HG02884 (cell line): ENCODE measurements at regions not wholly inside any gene's neighbourhood (a gene's known extent, or its start where the extent isn't known, plus 50 kb on each side); places are given as distances from the start of the nearest gene placed in this dataset.

Experiments used
- ATAC-seq: cut with Tn5 transposase; IDR thresholded peaks from one replicate; pipeline ENCODE4 v1.9.1; 2021; ENCODE audit warnings: mild to moderate bottlenecking, moderate library complexity; ENCODE audit not compliant: unreplicated experiment

GRCh38 chr5:30103452-30104202, 1089.9 kb upstream of the CDH6 start:
- ATAC-seq, result no peak

- ATAC-seq, result no peak
Observed at GRCh38 chr5:30103052-30103451, 1090.4 kb upstream of the CDH6 start.

DNA sequence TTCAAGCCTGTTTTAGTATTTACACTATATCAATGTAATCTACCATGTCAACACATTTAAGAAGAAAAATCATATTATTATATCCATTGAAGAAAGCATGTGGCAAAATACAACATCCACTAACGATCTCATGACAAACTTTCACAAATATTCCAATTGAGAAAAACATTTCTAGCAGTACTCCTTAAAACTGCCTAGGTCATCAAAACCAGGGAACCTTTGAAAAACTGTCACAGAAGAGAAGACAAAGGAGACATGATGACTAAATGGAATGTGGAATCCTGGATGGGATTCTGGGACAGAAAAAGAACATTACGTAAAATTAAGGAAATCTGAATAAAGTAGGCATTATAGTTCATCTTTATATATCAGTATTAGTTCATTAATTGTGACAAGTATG, 1091.3 kb upstream of the CDH6 start:
- ATAC-seq, result no peak

DNA sequence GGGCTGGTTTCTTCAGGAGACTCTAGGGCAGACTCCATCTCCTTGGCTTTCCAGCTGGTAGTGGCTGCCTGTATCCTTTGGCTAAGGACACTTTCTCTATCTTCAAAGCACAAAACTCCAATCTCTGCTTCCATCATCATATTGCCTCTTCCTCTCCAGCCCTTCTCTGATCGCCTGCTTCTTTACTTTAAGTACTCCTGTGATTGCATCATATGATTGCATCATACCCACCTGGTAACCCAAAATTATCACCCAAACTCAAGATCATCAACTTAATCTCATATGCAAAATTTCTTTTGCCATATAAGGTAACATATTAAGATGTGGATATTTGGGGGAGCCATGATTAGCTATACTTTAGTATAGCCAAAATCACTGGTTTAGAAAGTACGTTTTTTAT, 1092.6 kb upstream of the CDH6 start:
- no peak for ATAC-seq

- ATAC-seq, result no peak
Observed at GRCh38 chr5:30100148-30100713, 1093.3 kb upstream of the CDH6 start.

DNA sequence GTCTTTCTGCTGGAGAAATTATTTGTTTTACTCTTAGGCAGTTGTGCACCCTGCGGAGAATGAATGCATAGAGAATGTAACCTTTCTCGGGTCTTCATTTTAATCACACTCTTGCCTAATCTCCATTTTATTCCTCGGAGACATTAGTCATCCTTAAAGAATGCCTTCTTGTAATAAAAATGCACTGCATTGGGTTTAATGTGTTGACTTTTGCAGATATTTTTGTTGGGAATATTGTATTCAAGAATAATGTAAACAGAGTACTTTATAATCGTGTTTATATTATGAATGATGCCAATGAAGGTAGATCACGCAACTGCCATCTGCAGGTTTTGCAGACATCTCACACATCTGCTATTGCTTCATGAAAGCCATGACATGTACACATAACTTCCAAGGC, 1093.9 kb upstream of the CDH6 start:
- ATAC-seq, result no peak

DNA sequence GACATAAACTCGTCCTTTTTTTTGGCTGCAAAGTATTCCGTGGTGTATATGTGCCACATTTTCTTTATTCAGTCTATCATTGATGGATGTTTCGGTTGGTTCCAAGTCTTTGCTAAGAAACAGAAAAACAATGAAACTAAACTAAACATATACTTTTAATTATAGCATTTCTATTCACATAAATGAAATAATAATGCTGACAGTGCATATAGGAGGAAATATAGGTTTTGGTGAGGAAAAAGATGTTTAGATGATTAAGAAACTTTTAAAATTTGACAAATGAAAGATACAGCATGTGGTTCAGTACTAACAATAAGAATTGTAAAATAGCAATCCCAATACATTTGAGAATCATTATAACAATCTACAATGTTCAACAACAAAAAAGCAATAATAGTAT, 1094.5 kb upstream of the CDH6 start:
- no peak for ATAC-seq

GRCh38 chr5:30092548-30092947, 1100.9 kb upstream of the CDH6 start:
- no peak for ATAC-seq

GRCh38 chr5:30069441-30070263, 1123.8 kb upstream of the CDH6 start:
- ATAC-seq, result no peak

DNA sequence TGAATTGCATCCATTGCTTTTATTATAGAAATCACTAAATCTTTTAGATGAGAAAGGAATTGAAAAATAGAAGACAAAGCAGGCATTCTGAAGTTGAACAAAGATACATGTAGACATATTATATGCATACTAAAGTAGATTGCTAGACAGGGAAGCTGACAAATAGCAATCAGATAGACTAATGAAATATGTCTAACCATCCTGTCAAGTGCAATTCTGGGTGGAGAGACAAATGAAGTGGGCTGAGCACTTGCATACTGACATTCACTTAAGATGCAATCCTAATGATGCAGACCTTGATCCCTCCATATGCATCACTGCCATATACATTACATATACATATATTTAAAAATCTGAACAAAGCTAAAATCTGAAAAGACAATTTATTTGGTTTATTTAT, 1130.0 kb upstream of the CDH6 start:
- no peak for ATAC-seq

GRCh38 chr5:30051976-30052375, 1141.5 kb upstream of the CDH6 start:
- no peak for ATAC-seq

GRCh38 chr5:30050056-30050815, 1143.2 kb upstream of the CDH6 start:
- no peak for ATAC-seq

DNA sequence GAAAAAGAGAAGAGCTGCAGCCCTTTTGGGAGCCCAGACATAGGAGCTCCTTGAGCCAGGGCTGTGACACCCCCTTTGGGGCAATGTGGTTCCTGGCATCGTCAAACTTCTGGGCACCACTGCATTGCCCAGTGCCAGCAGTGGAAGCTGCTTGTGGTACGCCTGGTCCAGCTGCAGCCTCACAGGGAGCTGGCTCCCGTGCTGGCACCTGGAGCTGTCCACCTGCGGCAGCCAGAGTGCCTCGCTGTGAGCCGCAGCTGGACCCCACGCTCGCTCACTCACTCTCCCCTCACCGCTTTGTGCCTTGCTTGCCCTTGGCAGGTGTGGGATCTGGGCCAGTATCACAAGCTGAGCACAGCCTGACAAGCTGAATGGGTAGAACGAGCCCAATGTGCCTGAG, 1150.8 kb upstream of the CDH6 start:
- no peak for ATAC-seq

DNA sequence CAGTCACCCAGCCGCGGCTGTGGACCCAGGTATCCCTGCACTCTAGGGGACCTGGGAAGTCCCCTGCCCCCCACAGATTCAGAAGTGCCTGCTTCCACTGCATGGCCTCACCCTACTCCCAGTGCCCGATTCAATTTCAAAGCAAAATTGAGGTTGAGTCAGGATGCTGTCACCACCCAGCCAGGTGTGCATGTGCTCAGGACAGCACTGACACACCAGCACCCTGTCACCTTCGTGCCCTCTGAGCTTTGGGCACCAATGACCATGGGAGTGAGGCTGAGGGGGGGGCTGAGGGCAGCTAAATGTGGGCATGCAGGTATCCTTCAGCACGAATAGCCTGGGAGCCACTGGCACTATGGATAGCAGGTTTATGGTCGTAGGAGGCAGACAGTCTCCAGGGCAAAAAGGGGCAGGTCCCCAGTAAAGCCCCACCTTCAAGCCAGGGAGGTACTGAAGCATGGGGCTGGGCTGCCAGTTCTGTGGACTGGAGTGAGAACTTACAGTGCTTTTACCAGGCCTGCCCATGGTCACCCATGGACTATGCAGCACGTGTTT, 1151.6 kb upstream of the CDH6 start:
- no peak for ATAC-seq

- no peak for ATAC-seq
Observed at GRCh38 chr5:30041291-30041690, 1152.2 kb upstream of the CDH6 start.

DNA sequence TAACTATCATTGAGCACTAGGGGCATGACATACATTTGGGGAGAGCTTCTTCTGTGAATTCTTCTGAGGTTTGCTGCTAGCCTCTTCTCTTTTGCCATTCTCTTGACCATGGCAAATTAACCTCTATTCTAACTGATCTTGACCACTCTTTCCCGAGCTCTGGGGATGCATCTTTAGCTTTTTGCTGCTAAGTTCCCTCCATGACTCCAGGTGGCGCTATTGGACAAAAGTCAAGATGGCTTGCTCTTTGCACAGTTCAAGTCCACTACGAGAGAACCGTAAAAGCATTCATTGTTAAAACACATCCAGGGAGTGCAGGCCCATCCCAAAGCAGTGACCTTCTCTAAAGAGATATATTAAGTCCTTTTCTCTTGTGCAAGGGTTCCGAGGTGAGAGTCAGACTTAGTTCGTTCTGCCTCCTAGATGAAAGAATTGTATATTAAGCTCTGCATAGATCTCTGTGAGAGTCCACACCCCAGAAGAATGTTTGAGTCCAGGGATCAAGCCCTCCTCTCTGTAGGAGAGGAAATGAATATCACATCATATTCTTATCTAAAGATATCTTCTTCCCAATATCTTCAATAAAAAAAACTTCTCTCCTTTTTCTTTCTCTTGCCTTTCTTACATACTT, 1152.9 kb upstream of the CDH6 start:
- ATAC-seq, result peak; percentile 79

DNA sequence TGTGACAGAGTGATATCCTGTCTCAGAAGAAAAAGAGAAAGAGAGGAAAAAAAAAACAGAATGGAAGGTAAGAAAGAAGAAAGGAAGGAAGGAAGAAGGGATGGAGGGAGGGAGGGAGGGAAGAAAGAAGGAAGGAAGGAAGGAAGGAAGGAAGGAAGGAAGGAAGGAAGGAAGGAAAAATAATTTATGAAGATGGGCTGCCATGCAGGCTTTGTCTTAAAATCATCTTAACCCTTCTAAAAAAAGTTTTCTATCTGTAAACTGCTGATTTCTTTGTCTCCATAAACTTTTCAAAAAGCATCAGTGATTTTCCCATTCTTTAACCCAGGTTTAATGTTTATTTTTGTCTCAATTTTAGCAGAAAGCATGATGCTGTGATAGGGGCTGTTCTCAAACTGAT, 1154.1 kb upstream of the CDH6 start:
- ATAC-seq, result no peak

DNA sequence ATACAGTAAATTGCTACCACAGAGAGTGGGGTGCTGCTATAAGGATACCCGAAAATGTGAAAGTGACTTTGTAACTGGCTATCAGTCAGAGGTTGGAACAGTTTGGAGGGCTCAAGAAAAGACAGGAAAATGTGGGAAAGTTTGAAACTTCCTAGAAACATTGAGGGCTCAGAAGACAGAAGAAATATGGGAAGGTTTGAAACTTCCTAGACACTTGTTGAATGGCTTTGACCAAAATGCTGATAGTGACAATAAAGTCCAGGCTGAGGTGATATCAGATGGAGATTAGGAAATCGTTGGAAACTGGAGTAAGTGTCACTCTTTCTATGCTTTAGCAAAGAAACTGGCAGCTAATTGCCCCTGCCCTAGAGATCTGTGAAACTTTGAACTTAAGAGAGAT, 1158.6 kb upstream of the CDH6 start:
- no peak for ATAC-seq

- ATAC-seq, result no peak
Observed at GRCh38 chr5:30030101-30030500, 1163.4 kb upstream of the CDH6 start.

DNA sequence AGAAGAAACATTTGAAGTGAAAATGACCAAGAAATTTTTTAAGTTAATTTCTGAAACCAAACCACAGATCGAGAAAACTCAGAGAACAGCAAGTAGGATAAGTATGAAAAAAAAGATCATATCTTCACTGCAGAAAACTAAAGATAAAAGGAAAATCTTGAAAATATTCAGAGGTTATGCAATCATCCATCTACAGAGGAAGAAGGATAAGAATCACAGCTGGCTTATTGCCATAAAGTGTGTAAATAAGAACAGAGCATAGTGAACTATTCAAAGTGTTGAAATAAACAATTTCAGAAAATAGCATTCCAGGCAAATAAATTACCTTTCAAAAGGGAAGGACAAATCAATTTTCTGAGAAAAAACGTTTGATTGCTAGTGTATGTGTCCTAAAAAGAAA, 1191.7 kb upstream of the CDH6 start:
- no peak for ATAC-seq

DNA sequence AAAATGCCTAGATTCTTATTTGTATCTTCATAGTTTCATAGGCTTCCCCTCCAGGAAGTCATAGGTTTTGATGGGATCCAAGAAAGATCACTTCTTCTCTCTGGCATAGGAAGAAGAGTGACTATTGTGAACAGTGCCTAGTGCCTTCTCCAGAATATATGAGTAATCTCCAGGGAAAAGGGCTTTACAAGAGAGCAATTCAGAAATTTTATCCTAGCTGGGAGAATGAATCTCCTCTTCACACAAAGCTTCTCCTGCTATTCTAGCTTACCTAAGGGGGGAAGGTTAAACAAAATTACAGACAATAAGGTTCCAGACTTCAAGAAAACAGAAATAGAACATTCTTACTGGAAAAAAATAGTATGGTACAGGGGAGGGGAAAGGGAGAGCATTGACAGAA, 1193.3 kb upstream of the CDH6 start:
- no peak for ATAC-seq
